NCI-H2171 treated with DMSO at 0.1 percent for 48 hours (cell line): ENCODE measurements at regions not wholly inside any gene's neighbourhood (a gene's known extent, or its start where the extent isn't known, plus 50 kb on each side); places are given as distances from the start of the nearest gene placed in this dataset.

Experiments used
- DNase-seq: peaks from one replicate; lab custom pipeline; 2025; lab: John Stamatoyannopoulos, UW

GRCh38 chr1:87194856-87195255 is 133.8 kb upstream of the LMO4 start:
- no peak for DNase-seq

GRCh38 chr1:87196110-87196827 is 132.4 kb upstream of the LMO4 start:
- no peak for DNase-seq

DNA sequence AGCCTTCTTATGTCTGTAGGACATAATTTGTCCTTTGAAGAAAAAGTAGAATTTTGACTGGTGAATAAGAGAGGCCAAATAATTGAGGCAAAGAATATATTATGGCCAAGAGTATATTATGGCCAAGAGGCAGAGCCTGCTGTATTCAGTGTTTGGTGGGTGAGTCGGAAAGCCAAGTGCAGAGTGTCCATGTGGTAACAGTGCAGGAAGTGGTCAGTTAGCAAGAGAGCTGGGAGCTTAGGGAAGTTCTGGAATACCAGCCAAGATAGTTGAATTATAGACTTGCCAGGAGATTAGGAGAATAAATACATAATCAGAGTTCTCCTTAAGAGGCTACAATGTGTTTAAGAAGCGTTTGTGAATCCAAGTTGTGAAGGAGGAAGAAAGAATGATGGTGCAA is 131.5 kb upstream of the LMO4 start:
- DNase-seq: no peak

- DNase-seq: no peak
Observed at GRCh38 chr1:87197641-87198040, 131.0 kb upstream of the LMO4 start.

GRCh38 chr1:87200875-87201638 is 127.6 kb upstream of the LMO4 start:
- peak; percentile 29 for DNase-seq

- no peak for DNase-seq
Observed at GRCh38 chr1:87201768-87202167, 126.9 kb upstream of the LMO4 start.

- no peak for DNase-seq
Observed at GRCh38 chr1:87202451-87202850, 126.2 kb upstream of the LMO4 start.

- no peak for DNase-seq
Observed at GRCh38 chr1:87202922-87203655, 125.6 kb upstream of the LMO4 start.

GRCh38 chr1:87203904-87204303 is 124.8 kb upstream of the LMO4 start:
- DNase-seq: no peak

GRCh38 chr1:87204441-87204840 is 124.2 kb upstream of the LMO4 start:
- DNase-seq: no peak

- DNase-seq: no peak
Observed at GRCh38 chr1:87204921-87205320, 123.8 kb upstream of the LMO4 start.

- no peak for DNase-seq
Observed at GRCh38 chr1:87206044-87206831, 122.4 kb upstream of the LMO4 start.

- no peak for DNase-seq
Observed at GRCh38 chr1:87208080-87208479, 120.6 kb upstream of the LMO4 start.

- no peak for DNase-seq
Observed at GRCh38 chr1:87208931-87209330, 119.7 kb upstream of the LMO4 start.

GRCh38 chr1:87210151-87210550 is 118.5 kb upstream of the LMO4 start:
- DNase-seq: no peak

- DNase-seq: no peak
Observed at GRCh38 chr1:87212431-87213134, 116.1 kb upstream of the LMO4 start.

DNA sequence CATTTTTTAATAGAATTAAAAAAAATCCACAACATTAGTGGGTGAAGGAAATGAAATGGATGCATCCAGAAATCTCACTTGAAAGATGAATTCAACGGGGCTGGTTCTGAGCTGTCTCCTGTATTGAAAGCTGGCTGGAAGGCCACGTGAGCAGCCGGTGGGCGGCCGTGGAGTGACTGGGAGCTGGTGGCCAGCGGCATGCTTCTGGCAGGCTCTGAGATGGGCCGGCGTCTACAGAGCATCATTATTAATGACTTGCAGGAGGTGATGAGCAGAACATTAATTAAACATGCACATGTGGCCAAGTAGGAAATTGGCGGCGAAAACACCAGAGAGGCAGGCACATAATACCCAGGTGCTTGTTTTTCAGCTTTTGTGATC is 115.6 kb upstream of the LMO4 start:
- no peak for DNase-seq

DNA sequence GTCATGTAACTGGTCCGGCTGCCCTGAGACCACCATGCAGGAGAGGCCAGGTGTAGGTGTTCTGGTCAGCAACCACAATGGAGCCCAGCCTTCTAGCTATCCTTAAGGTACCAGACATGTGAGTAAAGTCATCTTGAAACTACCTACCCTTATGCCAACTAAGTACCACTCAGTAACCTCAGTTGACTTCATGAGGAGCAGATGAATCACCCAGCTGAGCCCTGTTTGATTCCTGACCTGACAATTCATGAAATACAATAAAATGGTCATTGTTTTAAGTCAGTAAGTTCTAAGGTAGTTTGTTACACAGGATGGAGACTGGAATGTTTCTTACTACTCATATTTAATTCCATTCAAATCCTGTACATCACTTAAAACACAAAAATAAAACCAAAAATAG is 113.1 kb upstream of the LMO4 start:
- DNase-seq: no peak

DNA sequence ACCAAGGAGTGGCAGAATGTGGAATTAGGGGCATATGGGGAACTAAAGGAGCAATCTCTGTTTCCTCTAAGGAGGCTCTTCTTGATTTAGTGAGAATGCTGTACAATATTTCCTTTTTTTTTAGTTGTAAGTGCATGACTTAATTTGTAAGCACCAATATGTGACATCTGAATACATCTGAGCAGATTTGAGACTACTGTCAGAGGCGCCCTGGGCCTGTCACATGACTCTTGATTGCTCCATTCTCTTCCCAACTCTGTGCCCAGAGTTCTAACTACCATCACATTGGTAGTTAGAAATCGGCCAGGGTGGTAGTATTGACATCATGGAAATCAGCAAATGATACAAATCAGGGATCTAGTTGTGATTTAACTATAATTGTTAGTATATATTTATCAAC is 110.1 kb upstream of the LMO4 start:
- DNase-seq: no peak

DNA sequence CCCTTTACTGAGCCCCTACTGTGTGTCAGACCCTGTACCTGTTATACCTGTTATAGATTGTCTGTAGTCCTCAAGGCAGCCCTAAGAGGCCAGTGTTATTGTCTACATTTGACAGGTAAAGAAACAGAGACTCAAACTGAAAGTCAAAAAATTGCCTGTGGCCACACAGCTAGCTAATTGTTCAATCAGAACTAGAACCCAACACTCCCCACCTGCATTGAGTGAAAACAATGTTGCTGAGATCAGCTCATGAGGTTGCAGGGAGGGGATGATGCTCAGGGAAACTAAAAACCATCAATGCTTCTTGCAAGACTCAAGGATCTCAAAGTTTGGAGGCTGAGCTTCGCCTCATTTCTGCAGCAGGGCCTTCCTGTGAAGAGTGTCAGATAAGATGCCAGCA is 109.5 kb upstream of the LMO4 start:
- DNase-seq: no peak

DNA sequence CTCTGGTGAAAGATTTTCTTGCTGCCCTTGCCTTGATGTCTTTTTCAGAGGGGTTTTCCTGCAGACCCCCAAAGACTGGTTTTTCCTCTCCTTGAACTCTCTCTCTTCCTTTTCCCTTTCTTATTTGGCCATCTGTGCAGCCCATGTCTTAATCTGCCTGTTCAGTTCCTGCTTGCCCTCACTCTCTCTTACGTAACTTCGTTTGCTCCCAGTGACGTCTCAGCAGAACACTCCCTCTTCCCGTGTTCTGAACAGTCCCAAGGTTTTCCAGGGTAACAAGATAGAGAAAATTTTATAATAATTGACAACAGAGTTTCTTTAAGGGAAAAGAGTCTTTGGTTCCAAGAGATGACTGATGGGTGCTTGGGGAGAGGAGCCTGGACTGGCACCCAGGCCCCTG is 109.1 kb upstream of the LMO4 start:
- DNase-seq: no peak

GRCh38 chr1:87220993-87221392 is 107.7 kb upstream of the LMO4 start:
- DNase-seq: no peak
